H1 (cell line): ENCODE measurements at regions not wholly inside any gene's neighbourhood (a gene's known extent, or its start where the extent isn't known, plus 50 kb on each side); places are given as distances from the start of the nearest gene placed in this dataset.

ENCODE experiments used
- CTCF ChIA-PET: fragments of 300-600 bp; sonication (Branson Sonifier 250); formaldehyde crosslinking; loops from one replicate; lab custom pipeline; 2021; ENCODE audit not compliant: partially characterized antibody; lab: Charles Lee
- POLR2A ChIA-PET: fragments of 300-600 bp; sonication (Branson Sonifier 250); formaldehyde crosslinking; loops from one replicate; lab custom pipeline; 2021; ENCODE audit warnings: inconsistent platforms; ENCODE audit not compliant: partially characterized antibody; lab: Charles Lee
- DNase-seq, 2 experiments: peaks; one replicate each; pipeline versions ENCODE4 v3.0.0 to v3.0.0-alpha.2; 2010 to 2022; ENCODE audit warnings: low spot score in 2 of 2, low read depth in 1 of 2, mixed read lengths in 1 of 2
- FAIRE-seq: peaks from 2 replicates; lab custom pipeline; 2011; peaks lifted over from hg19 to GRCh38; lab: Jason Lieb, UNC
- H2AFZ ChIP-seq: 2 replicates; pipeline ENCODE4 v1.8.1; 2012; ENCODE audit warnings: low read length, inconsistent platforms
- H2AK5ac ChIP-seq: 2 replicates; pipeline ENCODE4 v1.6.1; 2013; ENCODE audit warnings: low read depth, low read length
- H2BK120ac ChIP-seq: replicated peaks from 2 replicates; pipeline ENCODE3; 2013; ENCODE audit warnings: low read depth, low read length, inconsistent platforms
- H2BK12ac ChIP-seq: 2 replicates; pipeline ENCODE4 v1.6.1; 2013; ENCODE audit warnings: low read depth, low read length
- H2BK15ac ChIP-seq: 2 replicates; pipeline ENCODE4 v1.6.1; 2013; ENCODE audit warnings: low read length
- H2BK20ac ChIP-seq: 2 replicates; pipeline ENCODE4 v1.6.1; 2013; ENCODE audit warnings: low read length
- H2BK5ac ChIP-seq: 2 replicates; pipeline ENCODE4 v1.6.1; 2013; ENCODE audit warnings: low read depth, low read length
- H3K14ac ChIP-seq: 2 replicates; pipeline ENCODE4 v1.6.1; 2013; ENCODE audit warnings: inconsistent platforms; ENCODE audit not compliant: insufficient read length
- H3K18ac ChIP-seq: 2 replicates; pipeline ENCODE4 v1.6.1; 2013; ENCODE audit warnings: low read length; ENCODE audit errors: extremely low read depth
- H3K23ac ChIP-seq: 2 replicates; pipeline ENCODE4 v1.6.1; 2013; ENCODE audit warnings: inconsistent platforms; ENCODE audit not compliant: insufficient read length
- H3K23me2 ChIP-seq: 2 replicates; pipeline ENCODE4 v1.6.1; 2013; ENCODE audit warnings: low read depth, low read length
- H3K27ac ChIP-seq: 2 replicates; pipeline ENCODE4 v1.6.1; 2011; ENCODE audit warnings: low read depth, low read length, inconsistent platforms
- H3K27me3 ChIP-seq, 4 experiments: replicated peaks in 1 of 4; 1 replicate in 1 of 4; 2 replicates in 3 of 4; pipeline versions ENCODE4 v1.6.1 to v1.8.1; 2011 to 2013; ENCODE audit warnings: low read length in 3 of 4, mild to moderate bottlenecking in 3 of 4, inconsistent platforms in 2 of 4, mixed read lengths in 2 of 4, moderate library complexity in 1 of 4; ENCODE audit not compliant: control insufficient read depth in 3 of 4, insufficient read depth in 3 of 4; ENCODE audit errors: extremely low read depth in 1 of 4
- H3K36me3 ChIP-seq, 4 experiments: 2 replicates each; pipeline versions ENCODE4 v1.6.1 to v1.8.1; 2011 to 2013; ENCODE audit warnings: mild to moderate bottlenecking in 4 of 4, low read length in 3 of 4, moderate library complexity in 2 of 4, control low read depth in 1 of 4, inconsistent platforms in 1 of 4; ENCODE audit not compliant: insufficient read depth in 4 of 4, control insufficient read depth in 2 of 4
- H3K4ac ChIP-seq: replicated peaks from 2 replicates; pipeline ENCODE3; 2013; ENCODE audit warnings: low read length, low read depth, mixed read lengths, inconsistent platforms; ENCODE audit not compliant: insufficient read length
- H3K4me1 ChIP-seq, 4 experiments: replicated peaks in 1 of 4; 1 replicate in 1 of 4; 2 replicates in 3 of 4; pipeline versions ENCODE4 v1.6.1 to v1.8.1; 2011 to 2013; ENCODE audit warnings: low read length in 3 of 4, inconsistent platforms in 2 of 4, mixed read lengths in 1 of 4; ENCODE audit not compliant: insufficient read depth in 4 of 4, control insufficient read depth in 3 of 4
- H3K4me2 ChIP-seq, 2 experiments: 2 replicates each; pipeline versions ENCODE4 v1.6.1 to v1.8.1; 2011 to 2013; ENCODE audit warnings: low read depth in 2 of 2, low read length in 2 of 2, control low read depth in 1 of 2, inconsistent platforms in 1 of 2, mild to moderate bottlenecking in 1 of 2; ENCODE audit not compliant: insufficient read depth in 1 of 2
- H3K4me3 ChIP-seq, 4 experiments: fragments of 200-600, 300-600 bp in 1 of 4; sonication (generic), shearing (Covaris generic), sonication (Bioruptor Twin) in 1 of 4; 2 replicates each; pipeline versions ENCODE4 v1.5.1 to v1.8.1; 2011 to 2016; ENCODE audit warnings: low read length in 4 of 4, low read depth in 3 of 4, control low read depth in 2 of 4, inconsistent platforms in 2 of 4, mild to moderate bottlenecking in 2 of 4, mixed read lengths in 1 of 4, moderate library complexity in 1 of 4; ENCODE audit not compliant: insufficient read depth in 2 of 4; ENCODE audit errors: extremely low read depth in 1 of 4
- H3K56ac ChIP-seq: replicated peaks from 2 replicates; pipeline ENCODE3; 2013; ENCODE audit warnings: low read depth, mild to moderate bottlenecking, mixed read lengths, low read length, inconsistent platforms; ENCODE audit not compliant: insufficient read length
- H3K79me1 ChIP-seq: 2 replicates; pipeline ENCODE4 v1.6.1; 2013; ENCODE audit warnings: low read depth, low read length, control low read depth
- H3K79me2 ChIP-seq, 2 experiments: 2 replicates each; pipeline versions ENCODE4 v1.6.1 to v1.8.1; 2012 to 2013; ENCODE audit warnings: low read length in 2 of 2, mild to moderate bottlenecking in 2 of 2, inconsistent platforms in 1 of 2; ENCODE audit not compliant: insufficient read depth in 2 of 2, control insufficient read depth in 1 of 2
- H3K9ac ChIP-seq, 4 experiments: replicated peaks in 1 of 4; 1 replicate in 1 of 4; 2 replicates in 3 of 4; pipeline versions ENCODE4 v1.6.1 to v1.8.1; 2011 to 2013; ENCODE audit warnings: low read depth in 3 of 4, low read length in 3 of 4, control low read depth in 2 of 4, mild to moderate bottlenecking in 2 of 4, moderate library complexity in 2 of 4, inconsistent platforms in 1 of 4; ENCODE audit errors: extremely low read depth in 1 of 4
- H3K9me3 ChIP-seq, 2 experiments: 2 replicates each; pipeline versions ENCODE4 v1.6.1 to v1.8.1; 2012 to 2013; ENCODE audit warnings: mild to moderate bottlenecking in 2 of 2, moderate library complexity in 2 of 2, control low read depth in 1 of 2, inconsistent platforms in 1 of 2, low read depth in 1 of 2, low read length in 1 of 2, mixed read lengths in 1 of 2; ENCODE audit not compliant: insufficient read depth in 2 of 2
- H4K20me1 ChIP-seq, 2 experiments: replicated peaks in 1 of 2; 2 replicates each; pipeline versions ENCODE3 to v1.8.1; 2011 to 2013; ENCODE audit warnings: inconsistent platforms in 2 of 2, low read length in 2 of 2, mild to moderate bottlenecking in 1 of 2; ENCODE audit not compliant: insufficient read depth in 2 of 2, control insufficient read depth in 1 of 2
- H4K5ac ChIP-seq: 2 replicates; pipeline ENCODE4 v1.6.1; 2013; ENCODE audit warnings: low read length, low read depth, mixed read lengths, inconsistent platforms; ENCODE audit not compliant: insufficient read length
- H4K8ac ChIP-seq: 2 replicates; pipeline ENCODE4 v1.8.0; 2013; ENCODE audit warnings: mild to moderate bottlenecking, moderate library complexity, low read length, inconsistent platforms; ENCODE audit not compliant: insufficient read depth; ENCODE audit errors: extremely low read depth
- H4K91ac ChIP-seq: replicated peaks from 2 replicates; pipeline ENCODE3; 2013; ENCODE audit warnings: low read length, mixed read lengths, inconsistent platforms; ENCODE audit not compliant: insufficient read length
- ATF3 ChIP-seq: IDR thresholded peaks from 2 replicates; pipeline ENCODE4 v1.6.1; 2011; ENCODE audit warnings: low read depth, mild to moderate bottlenecking, low read length; ENCODE audit not compliant: insufficient read depth
- SAP30 ChIP-seq: fragments of 300-600 bp; sonication (generic); IDR thresholded peaks from 2 replicates; pipeline ENCODE4 v1.7.1; 2012; ENCODE audit warnings: low read length, moderate library complexity, mild to moderate bottlenecking, inconsistent platforms; ENCODE audit not compliant: insufficient read depth, insufficient replicate concordance
- WGBS, 2 experiments: shearing (Covaris generic) in 1 of 2; methylation state at CpG; one replicate each; pipeline versions ENCODE4 v1.1.6 to v1.1.7; 2013 to 2015; ENCODE audit warnings: low lambda C conversion rate in 2 of 2, mixed read lengths in 2 of 2, inconsistent platforms in 1 of 2, low coverage in 1 of 2, missing lambda C conversion rate in 1 of 2; ENCODE audit not compliant: insufficient replicate concordance in 2 of 2, insufficient coverage in 1 of 2, insufficient read length in 1 of 2; ENCODE audit errors: extremely low coverage in 1 of 2, missing lambda C conversion rate in 1 of 2; 5-methylcytosine and 5-hydroxymethylcytosine counted together

- Histone ChIP-seq H3K4me3 (no peak overlapping the region), H4K91ac (no peak overlapping the region), H2AK5ac (no peak overlapping the region), H4K5ac (no peak overlapping the region), H3K79me2 (no peaks in the 10 kb centered on the region), H2AFZ (no peak overlapping the region), H2BK15ac (no peak overlapping the region), H3K79me1 (no peaks in the 10 kb centered on the region), H2BK120ac (no peak overlapping the region), H3K27me3 (no peaks in the 10 kb centered on the region)
- 93% methylated on average over 2 of the region's 2 CpGs; no CpG with 5 or more reads in 1 of the 2 experiments for WGBS, 2 experiments
- FAIRE-seq (no peak), DNase-seq (no peak)
- POLR2A ChIA-PET, result no interaction called here
- TF ChIP-seq SAP30, result no peak
- no peak for TF ChIP-seq ATF3
- TF ChIP-seq, all 59 proteins: peak for 0
- H2BK20ac ChIP-seq, result no peak overlapping the region
- no peak overlapping the region for H3K4ac ChIP-seq
- peaks cover 0 to 4% (median 0%) of the 10 kb centered on the region in 4 experiments; a peak in 3 of 7 replicates for H3K4me1 ChIP-seq
- H4K20me1 ChIP-seq, result no peaks in the 10 kb centered on the region
- H3K56ac ChIP-seq, result no peak overlapping the region
- H3K9me3 ChIP-seq, result no peaks in the 10 kb centered on the region
- H3K18ac ChIP-seq, result no peak overlapping the region
- H3K14ac ChIP-seq, result no peak overlapping the region
- no peaks in the 10 kb centered on the region for H3K36me3 ChIP-seq
- no peak overlapping the region for H4K8ac ChIP-seq
- CTCF ChIA-PET, result no interaction called here
- H2BK5ac ChIP-seq, result no peak overlapping the region
- H3K23me2 ChIP-seq, result no peaks in the 10 kb centered on the region
- no peak overlapping the region for H3K27ac ChIP-seq
- H2BK12ac ChIP-seq, result no peak overlapping the region
- no peak overlapping the region for H3K23ac ChIP-seq
- H3K4me2 ChIP-seq, result no peak overlapping the region
- H3K9ac ChIP-seq, result no peak overlapping the region
These were observed 91.2 kb upstream of the SPATA31C2 start for GRCh38 chr9:88229434-88229833.
